ENCODE measurements at regions not wholly inside any gene's neighbourhood (a gene's known extent, or its start where the extent isn't known, plus 50 kb on each side); places are given as distances from the start of the nearest gene placed in this dataset.

DNA sequence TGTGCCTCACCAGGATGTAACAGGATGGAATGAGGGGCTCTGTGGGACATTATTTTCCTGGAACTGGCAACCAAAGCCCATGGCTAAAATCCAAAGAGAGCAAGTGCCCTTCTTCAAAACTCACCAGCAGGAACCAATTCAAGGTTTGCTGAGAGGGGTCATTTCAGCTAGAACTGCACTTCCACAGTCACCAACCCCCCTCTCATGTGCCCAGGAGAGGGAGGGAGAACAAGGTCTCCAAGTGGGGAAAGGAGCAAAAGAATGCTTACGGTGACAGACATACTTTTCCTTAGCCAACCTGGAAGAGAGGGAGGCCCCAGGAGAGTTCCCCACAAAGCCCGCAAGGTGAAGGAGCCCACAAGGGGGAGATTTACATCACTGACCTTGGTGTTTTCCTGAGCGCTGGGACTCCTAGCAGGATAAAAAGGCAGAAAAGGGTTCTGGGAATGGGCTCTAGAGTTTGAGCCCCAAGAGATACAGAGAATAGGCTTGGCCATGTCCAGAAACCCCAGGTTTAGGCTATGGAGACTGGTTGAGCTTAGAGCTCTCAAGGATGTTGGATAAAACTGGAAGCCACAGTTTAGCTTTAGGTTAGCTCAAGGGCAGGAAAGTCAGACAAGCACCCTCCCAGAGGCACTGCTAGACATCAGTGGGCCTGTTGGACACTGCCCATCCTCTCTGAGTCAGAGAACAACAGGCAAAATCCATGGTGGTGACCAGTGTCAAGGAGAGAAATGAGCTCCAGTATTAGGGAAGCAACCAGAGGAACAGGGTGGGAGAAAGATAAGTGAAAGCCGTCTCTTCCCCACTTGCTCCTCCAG is 63.9 kb upstream of the GHITM start:
- no peak for TF ChIP-seq POLR2A (IDR thresholded peaks at IDR 0.05)
- TF ChIP-seq, protein P1, sequence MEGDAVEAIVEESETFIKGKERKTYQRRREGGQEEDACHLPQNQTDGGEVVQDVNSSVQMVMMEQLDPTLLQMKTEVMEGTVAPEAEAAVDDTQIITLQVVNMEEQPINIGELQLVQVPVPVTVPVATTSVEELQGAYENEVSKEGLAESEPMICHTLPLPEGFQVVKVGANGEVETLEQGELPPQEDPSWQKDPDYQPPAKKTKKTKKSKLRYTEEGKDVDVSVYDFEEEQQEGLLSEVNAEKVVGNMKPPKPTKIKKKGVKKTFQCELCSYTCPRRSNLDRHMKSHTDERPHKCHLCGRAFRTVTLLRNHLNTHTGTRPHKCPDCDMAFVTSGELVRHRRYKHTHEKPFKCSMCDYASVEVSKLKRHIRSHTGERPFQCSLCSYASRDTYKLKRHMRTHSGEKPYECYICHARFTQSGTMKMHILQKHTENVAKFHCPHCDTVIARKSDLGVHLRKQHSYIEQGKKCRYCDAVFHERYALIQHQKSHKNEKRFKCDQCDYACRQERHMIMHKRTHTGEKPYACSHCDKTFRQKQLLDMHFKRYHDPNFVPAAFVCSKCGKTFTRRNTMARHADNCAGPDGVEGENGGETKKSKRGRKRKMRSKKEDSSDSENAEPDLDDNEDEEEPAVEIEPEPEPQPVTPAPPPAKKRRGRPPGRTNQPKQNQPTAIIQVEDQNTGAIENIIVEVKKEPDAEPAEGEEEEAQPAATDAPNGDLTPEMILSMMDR (IDR thresholded peaks at IDR 0.05) = no peak
